ENCODE measurements at regions not wholly inside any gene's neighbourhood (a gene's known extent, or its start where the extent isn't known, plus 50 kb on each side); places are given as distances from the start of the nearest gene placed in this dataset.
"Not testable (repeated sequence)": the region's sequence is repeated elsewhere in the genome, so short reads cannot be mapped to it uniquely, and the experiment has no call there.

GRCh38 chr6:153442749-153443148 lies 311.7 kb upstream of the RGS17 start:
- TF ChIP-seq ISL1 (CRISPR knock-in tag; IDR thresholded peaks at IDR 0.05); CSRNP3 (CRISPR knock-in tag; IDR thresholded peaks at IDR 0.05); RARB (CRISPR knock-in tag; IDR thresholded peaks at IDR 0.05); ARNTL (CRISPR knock-in tag; IDR thresholded peaks at IDR 0.05; ENCODE audit: borderline replicate concordance, low read depth); PATZ1 (CRISPR knock-in tag; IDR thresholded peaks at IDR 0.05; ENCODE audit: borderline replicate concordance); BACH2 (CRISPR knock-in tag; IDR thresholded peaks at IDR 0.05; ENCODE audit: borderline replicate concordance): not testable (repeated sequence)
